HG03280 (cell line): ENCODE measurements at regions not wholly inside any gene's neighbourhood (a gene's known extent, or its start where the extent isn't known, plus 50 kb on each side); places are given as distances from the start of the nearest gene placed in this dataset.

Experiments used
- ATAC-seq: cut with Tn5 transposase; IDR thresholded peaks from one replicate; pipeline ENCODE4 v1.9.1; 2021; ENCODE audit warnings: mild to moderate bottlenecking, moderate library complexity; ENCODE audit not compliant: unreplicated experiment

DNA sequence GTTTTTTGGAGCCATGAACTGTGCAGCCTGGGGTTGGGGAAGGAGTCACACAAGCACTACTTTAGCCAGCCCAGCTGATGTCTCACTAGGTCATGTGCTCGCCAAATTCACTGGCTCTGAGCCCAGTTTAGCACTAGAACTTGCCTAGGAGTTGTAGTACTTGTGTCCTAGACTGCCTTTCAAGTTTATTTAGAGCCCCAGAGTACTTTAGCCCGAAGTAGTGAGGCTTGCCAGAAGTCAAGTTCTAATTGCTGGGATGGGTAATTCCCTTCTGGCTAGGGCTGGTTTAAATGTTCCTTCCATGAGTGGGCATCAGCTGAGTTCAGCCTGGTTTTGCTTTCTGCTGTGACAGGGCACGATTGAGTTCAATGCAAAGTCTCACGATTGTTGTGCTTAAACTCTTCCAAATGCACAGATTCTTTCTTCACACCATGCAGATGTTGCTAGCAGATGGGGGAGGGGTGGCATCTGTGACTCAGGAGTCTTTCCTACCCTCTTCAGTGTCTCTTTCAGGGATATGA, 228.2 kb upstream of the ZPLD1 start:
- ATAC-seq, result no peak

DNA sequence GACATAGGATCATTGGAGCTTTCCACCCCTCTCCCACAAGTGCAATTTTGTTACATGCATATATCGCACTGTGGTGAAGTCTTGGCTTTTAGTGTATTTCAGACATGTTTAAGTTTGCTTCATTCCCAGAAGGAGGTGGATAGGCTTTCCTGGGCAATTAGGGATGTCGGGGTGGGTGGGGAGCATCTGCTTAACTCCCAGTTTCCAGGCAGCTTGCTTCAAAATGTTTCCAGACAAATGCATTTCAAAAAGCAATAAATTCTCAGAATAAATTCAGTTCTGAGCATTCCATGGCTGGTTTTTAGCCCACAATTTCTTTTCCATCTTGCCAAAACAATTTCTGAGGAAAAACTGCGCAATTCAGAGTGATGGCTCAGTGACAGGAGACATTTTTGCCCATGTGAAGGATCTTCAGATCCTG, 227.7 kb upstream of the ZPLD1 start:
- ATAC-seq, result no peak

DNA sequence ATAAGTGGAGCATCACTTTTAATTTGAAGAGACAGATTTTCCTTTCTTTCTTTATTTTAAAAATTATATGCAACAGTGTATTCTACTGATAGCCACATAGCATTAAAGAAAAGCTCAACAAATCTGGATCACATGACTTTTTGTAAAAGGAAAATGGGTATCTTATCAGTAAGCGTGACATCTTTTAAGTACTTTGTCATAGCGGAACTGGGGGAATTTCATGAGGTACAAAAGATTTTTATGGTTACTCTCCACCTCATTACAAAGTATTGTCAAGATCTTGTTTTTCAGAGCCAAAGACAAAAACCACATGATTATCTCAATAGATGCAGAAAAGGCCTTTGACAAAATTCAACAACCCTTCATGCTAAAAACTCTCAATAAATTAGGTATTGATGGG, 219.6 kb upstream of the ZPLD1 start:
- ATAC-seq, result no peak

DNA sequence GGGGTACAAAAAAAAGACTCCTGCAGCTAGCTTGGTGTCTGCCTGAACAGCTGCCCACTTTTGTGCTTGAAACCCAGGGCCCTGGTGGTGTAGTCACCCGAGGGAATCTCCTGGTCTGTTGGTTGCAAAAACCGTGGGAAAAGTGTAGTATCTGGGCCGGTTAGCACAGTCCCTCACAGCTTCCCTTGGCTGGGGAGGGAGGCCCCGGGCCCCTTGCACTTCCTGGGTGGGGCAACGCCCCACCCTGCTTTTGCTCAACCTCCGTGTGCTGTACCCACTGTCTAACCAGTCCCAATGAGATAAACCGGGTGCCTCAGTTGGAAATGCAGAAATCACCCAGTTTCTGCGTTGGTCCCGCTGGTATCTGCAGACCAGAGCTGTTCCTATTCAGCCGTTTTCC, 211.7 kb upstream of the ZPLD1 start:
- ATAC-seq, result no peak

DNA sequence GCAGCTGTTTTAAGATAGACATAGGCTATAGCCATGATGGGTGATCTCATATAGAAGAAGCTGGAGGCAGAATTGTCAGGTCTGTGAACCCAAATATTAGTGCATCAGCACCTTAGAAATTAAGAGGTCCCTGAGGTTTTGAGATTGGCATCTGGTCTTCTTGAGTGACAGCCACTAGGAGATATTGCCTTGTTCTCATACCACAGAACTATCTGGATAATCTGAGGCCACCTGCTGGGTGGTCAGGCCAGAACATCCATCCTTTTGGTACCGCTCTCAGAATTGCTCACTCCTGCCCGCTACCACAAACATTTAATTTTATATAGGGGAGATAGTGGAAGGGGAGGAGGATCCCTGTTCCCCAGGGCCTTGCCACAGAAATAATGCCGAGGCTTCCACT, 210.6 kb upstream of the ZPLD1 start:
- ATAC-seq, result no peak

DNA sequence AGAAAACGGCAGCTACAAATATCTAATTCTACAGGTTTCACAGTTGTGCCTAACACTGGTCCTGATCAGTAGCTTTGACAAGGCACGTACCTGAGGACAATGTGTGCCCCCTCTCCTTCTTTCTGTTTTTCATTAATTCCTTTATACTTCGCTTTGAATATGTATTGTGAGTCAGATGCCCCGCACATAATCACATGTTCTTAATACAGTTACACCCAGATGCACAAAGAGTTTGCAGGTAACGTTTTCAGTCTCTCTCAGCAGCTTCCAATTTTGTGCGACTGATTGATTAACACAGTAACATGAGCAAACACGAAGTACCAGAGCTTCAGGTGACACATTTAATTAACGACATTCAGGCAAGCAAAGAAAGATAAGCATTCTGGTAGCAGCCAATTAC, 209.8 kb upstream of the ZPLD1 start:
- ATAC-seq, result no peak

DNA sequence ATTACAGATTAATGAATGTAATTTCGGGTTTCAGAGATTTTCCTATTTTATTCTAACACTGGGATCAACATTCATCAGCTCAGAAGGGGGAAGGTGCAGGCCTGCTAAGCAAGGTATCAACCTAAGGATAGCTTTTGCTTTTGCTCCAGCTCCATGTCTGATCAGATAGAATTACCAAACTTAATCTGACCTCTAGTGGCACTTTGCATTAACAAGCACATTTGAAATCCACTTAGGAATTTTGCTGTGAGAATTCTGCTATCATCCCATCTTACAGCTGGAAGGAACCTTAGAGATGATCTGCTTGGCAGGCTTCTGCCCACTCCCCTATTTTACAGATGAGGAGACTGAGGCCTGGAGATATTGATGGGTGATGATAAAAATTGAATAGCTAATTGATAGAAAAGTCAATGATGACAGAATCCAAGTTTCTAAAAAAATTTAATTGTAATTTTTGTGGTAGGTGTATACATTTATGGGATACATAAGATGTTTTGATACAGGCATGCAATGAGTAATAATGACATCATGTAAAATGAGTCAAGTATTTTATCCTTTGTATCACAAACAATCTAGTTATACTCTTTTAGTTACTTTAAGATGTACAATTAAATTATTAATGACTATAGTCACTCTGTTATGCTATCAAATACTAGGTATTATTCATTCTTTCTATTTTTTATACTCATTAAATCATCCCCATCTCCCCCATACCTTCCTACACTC, 209.2 kb upstream of the ZPLD1 start:
- ATAC-seq, result no peak

DNA sequence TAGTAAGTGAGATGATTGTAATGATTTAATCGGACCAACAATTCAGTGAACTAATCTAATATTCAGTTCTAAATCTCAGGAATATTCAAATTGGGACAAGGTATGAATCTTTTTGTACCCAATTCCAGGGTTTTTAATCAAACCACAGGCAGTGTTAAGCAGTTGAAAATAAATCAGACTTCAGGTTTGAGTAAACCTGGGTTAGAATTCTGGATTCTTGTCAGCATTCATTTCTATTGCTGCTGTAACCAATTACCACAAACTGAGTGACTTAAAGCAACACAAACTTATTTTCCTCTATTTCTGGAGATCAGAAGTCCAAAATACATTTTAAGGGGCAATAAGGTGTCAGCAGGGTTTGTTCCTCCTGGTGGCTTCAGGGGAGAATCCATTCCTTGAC, 208.4 kb upstream of the ZPLD1 start:
- no peak for ATAC-seq

DNA sequence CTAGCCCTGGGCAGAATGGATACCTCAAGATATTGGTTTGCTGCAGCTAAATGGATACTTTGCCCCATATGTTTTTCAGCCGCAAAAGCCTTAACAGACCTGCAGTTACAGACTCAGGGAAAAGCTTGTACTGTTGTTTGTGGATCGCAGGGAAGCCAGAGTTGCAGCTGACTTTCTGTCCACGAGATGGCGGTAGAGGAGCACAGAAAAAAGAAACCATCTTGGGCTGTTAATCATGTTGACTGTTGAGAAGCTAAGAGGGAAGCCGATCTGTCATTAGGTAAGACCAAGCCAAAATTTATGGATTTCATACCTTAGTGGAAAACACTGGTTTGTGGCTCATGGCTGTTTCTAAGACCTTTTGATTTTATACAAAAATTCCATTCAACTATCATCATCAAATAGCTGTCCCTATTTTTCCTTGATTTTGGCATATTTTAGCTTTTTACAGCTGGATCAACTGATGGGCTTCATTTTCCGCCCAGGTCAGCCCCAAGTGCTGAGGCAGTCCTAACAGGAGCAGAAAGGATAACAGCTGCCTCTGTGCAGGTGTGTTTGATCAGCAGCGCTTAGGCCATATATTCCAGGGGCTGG, 205.7 kb upstream of the ZPLD1 start:
- peak; percentile 52 for ATAC-seq

DNA sequence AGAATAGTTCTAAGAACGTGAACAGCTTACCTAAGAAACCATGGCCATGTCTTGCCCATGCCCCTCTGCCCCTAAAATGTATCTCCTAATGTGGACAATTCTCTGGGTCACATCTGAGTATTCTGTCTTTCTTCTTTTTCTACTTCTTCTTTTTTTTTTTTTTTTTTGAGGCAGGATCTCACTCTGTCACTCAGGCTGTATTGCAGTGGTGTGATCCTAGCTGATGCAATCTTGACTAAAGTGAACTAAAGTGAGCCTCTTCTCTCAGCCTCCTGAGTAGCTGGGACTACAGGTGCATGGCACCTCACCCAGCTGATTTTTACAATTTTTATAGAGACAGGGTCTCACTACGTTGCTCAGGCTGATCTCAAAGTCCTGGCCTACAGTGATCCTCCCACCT, 204.8 kb upstream of the ZPLD1 start:
- ATAC-seq, result no peak

DNA sequence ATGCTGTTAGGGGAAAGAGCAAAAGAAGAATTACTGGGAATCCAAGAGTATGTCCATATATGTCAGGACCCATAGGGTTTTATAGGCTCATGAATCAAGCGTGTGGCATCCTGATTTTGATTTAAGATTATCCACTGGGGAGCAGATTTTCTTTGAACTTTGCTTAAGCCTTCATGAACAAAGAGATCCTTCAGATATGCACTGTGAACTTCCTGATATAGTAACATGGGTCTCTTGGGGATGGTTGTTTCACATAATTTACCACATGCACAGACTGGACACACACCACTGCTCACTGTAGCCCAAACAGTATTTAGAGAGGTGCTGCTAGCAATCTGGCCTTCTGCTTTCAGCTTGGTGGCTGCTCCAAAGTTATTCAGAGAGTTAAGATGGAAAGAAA, 200.9 kb upstream of the ZPLD1 start:
- ATAC-seq, result peak; percentile 76

DNA sequence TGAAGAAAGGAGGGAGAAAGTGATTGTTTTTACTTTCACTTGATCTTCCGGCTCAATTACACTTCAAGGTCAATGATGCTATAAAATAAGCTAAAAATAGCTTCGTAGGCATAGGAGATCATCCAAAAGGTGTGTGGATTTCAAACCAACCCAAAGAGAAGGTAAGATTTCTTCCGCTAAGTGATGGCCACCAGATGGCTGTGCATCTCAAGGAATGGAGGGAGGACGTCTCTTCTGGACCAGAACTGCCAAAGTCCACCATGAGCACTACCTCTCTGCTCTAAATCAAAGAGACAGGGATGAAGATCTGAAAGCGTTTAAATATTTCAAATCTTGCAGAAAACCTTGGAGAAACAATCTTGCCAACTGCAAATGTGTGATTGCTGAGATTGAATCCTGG, 199.1 kb upstream of the ZPLD1 start:
- peak; percentile 52 for ATAC-seq

DNA sequence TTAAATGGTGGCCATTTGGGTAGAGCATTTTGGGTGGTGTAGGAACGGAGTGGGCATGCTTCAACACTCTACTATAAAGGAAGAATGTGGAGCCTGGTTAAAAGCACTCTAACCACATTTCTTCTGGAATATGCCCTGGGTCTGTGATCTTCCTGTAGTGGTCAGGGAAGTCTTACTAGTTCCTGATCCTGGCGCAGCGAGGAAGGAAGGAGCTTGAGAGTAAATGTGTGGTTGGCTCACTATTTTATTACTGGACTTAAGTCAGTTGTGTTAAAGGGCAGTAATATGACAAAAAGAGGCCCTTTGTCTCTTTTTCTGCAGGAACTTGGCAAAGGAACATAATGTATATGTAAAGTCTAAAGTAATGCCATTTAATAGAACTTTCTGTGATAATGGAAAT, 197.6 kb upstream of the ZPLD1 start:
- no peak for ATAC-seq

DNA sequence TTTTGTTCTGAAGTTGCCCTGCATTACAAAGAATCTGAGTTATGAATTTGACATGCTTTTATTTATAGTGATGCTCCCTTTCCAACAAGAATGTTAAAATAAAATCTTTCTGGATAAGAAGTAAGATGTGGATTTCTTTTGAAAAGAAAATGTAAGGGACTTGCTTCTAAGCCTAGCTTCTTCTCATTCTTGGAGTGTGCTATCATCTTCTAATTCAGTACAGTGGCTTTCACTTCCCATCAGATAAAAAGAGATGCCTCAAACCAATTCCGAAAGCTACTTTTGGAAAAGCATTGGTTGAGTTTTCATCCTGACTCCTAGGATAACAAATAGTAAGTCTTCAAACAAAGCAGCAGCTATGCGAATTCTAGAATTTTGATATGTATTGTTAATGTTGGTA, 197.0 kb upstream of the ZPLD1 start:
- ATAC-seq, result no peak

DNA sequence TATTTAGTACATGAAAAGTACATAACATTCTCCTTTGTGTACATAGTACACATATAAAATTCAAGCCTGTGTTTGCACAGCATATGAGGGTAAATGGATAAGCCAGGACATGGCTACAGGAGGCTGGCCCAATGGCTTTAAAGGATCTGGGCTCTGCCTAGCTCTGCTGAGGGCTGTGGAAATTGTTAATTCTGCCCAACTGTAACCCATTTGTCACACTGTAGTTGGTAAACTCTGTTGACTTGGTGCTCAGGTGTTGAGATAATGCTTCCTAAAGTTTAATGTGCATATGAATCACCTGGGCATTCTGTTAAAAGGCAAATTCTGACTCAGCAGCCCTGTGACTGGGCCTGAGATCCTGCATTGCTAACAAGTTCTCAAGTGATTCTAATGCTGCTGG, 196.5 kb upstream of the ZPLD1 start:
- no peak for ATAC-seq

DNA sequence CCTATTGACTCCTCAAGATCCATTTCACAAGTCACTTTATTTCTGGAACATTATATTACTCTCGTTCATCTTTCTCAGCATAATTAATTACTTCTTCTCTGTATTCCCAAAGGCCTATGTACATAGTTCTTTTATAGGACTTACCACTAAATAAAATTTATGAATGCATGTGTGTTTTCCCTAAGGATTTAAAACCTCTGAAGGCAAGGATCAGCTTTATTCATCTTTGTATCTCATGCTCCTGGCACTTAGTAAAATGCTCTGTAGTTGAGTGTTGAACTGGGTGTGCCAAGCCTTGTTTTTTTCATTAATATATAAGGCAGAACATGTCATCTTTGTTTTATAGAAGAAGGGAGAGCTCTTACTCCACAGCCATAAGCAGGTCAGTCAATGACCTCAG, 194.1 kb upstream of the ZPLD1 start:
- no peak for ATAC-seq

DNA sequence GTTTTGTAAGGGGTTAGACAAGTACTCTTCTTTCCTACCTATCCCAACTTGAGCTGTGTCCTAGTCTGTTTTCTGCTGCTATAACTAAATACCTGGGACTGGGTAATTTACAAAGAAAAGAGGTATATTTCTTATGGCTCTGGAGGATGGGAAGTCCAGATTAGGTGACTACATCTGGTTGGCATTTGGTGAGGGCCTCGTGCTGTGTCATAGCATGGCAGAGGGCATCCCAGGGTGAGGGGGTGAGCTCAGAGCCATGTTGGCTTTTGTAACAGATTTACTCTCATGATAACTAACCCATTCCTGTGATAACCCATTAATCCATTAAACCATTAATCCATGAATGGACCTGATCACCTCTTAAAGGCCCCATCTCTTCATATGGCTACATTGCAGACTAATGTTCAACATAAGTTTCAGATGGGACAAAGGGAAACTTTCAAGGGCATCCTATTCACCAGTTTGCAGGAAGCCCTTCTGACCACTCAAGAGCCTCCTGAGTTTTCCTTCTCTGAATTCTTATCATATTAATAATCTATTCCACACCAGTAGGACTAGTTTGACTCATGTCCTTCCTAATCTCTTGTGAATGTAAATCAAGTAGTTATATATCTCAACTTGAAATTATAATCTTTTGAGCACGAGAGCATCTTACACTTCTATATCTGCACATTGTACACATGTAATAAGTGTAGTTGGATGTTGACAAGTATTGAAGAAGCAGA, 185.7 kb upstream of the ZPLD1 start:
- no peak for ATAC-seq

DNA sequence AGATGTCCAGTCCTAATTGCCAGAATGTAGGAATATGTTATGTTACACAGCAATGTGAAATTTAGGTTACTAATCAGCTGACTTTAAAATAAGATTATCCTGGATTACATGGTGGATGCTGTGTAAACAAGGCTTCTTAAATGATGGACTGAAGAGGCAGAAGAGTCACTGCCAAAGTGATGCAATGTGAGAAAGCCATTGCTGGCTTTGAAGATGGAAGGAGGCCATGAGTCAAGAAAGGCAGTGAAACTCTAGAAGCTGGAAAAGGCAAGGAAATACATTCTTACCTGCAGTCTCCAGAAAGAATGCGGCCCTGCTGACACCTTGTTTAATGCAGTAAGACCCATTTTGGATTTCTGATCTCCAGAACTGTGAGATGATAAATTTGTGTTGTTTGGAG, 179.1 kb upstream of the ZPLD1 start:
- ATAC-seq, result no peak

DNA sequence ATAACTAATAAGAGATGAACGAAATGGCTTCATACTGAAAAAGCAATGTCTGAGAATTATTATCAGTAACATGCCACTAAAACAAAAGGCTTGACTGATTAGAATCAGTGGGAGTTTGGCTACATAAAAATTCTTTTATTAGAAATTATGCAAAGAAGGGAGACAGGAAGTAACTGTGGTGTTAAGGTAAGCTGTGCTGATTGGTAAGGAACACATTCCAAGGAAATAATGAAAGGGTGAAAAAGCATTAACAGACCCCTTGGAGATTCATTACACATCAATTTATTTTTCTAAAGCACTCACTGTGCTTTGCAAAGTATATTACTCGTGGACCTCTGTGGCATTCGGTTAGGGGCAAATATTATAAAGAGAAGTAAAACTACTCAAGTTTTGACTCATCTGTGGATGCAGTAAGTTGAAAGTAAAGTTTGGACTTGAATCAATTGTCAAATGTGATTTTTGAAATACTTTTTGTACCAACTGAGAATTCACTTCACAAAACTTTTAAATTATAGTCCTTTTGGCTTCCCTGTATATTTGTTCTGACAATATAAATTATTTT, 176.1 kb upstream of the ZPLD1 start:
- ATAC-seq, result peak; percentile 68

DNA sequence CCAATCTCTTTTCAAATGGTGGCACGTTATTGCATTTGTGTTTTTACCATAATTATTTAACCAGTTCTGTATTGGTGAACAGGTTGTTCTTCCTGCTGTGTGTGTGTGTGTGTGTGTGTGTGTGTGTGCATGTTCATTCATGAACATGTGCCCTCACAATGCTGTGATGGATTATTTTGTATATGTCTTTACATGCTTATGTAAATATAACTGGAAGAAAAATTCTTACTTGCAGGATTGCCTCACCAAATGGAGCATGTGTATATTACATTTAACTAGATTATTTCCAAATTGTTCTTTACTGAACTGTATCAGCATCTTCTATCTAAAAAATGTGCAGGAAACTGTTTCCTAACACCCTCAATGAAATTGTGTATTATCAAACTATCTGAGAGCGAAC, 175.2 kb upstream of the ZPLD1 start:
- ATAC-seq, result no peak

DNA sequence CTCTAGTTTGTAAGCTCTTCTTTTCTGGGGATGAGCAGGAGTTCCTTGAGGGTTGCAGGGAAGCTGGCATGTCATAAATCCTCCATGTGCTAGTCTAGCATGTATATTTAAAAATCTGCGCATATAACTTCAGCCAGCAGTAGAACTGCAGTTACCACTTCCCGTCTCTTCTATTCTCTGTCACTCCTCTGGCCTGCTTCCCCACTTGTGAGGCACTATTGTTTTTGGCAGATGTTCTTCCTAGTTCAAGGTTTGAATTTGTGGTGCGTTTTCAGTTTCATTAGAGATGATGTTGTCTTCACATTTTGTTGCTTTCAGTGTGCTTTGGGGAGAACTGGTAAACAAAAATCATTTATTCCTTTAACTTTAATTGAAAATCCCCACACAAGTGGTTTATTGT, 169.1 kb upstream of the ZPLD1 start:
- no peak for ATAC-seq

DNA sequence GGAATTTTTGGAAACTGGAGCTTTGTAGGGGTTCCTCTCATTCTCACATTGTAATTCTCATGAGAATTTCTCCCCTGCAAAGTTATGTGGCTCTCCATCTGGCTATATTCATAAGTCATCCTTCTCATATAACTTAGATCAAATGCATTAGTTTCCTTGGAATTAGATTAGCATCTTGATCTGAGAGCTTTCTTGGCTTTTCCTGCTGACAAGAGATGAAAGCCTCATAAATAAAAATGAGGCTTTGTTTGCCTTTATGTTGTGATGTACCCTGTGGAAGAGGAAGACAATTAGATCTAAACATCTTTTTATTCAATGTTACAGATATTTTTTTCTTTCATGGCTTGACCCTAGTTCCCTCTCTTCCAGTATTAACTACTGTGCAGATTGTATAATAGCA, 165.4 kb upstream of the ZPLD1 start:
- ATAC-seq, result no peak
